ENCODE measurements at regions not wholly inside any gene's neighbourhood (a gene's known extent, or its start where the extent isn't known, plus 50 kb on each side); places are given as distances from the start of the nearest gene placed in this dataset.
"Not testable (repeated sequence)": the region's sequence is repeated elsewhere in the genome, so short reads cannot be mapped to it uniquely, and the experiment has no call there.

- TF ChIP-seq, protein P1, sequence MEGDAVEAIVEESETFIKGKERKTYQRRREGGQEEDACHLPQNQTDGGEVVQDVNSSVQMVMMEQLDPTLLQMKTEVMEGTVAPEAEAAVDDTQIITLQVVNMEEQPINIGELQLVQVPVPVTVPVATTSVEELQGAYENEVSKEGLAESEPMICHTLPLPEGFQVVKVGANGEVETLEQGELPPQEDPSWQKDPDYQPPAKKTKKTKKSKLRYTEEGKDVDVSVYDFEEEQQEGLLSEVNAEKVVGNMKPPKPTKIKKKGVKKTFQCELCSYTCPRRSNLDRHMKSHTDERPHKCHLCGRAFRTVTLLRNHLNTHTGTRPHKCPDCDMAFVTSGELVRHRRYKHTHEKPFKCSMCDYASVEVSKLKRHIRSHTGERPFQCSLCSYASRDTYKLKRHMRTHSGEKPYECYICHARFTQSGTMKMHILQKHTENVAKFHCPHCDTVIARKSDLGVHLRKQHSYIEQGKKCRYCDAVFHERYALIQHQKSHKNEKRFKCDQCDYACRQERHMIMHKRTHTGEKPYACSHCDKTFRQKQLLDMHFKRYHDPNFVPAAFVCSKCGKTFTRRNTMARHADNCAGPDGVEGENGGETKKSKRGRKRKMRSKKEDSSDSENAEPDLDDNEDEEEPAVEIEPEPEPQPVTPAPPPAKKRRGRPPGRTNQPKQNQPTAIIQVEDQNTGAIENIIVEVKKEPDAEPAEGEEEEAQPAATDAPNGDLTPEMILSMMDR (IDR thresholded peaks at IDR 0.05; ENCODE audit: borderline replicate concordance, extremely low read depth, insufficient read depth) = no peak
- Histone ChIP-seq H3K9me3 (ENCODE audit: control insufficient read depth in 2 of 3, insufficient read depth in 1 of 3, low read length in 3 of 3) (peaks cover 0 to 5% (median 0%) of the 10 kb centered on the region in 3 donors), H3K36me3 (ENCODE audit: control insufficient read depth in 2 of 3, insufficient read depth in 3 of 3, low read length in 3 of 3) (no peaks in the 10 kb centered on the region), H3K27ac (ENCODE audit: low read depth in 2 of 2, low read length in 2 of 2) (no peak overlapping the region), H3K9ac (ENCODE audit: low read length in 3 of 3) (no peak overlapping the region), H3K4me1 (ENCODE audit: control insufficient read depth in 2 of 3, insufficient read depth in 2 of 3, low read depth in 1 of 3, low read length in 3 of 3) (no peaks in the 10 kb centered on the region), H3K4me3 (ENCODE audit: low read length in 3 of 3) (no peak overlapping the region), H3K27me3 (ENCODE audit: control insufficient read depth, insufficient read depth, low read length) (no peaks in the 10 kb centered on the region)
- intact Hi-C loops (cut with DNase I) = no loop called here
- DNase-seq = no peak
- no peak for FAIRE-seq
Observed at GRCh38 chr12:17296882-17297281, 690.9 kb upstream of the LMO3 start.

DNA sequence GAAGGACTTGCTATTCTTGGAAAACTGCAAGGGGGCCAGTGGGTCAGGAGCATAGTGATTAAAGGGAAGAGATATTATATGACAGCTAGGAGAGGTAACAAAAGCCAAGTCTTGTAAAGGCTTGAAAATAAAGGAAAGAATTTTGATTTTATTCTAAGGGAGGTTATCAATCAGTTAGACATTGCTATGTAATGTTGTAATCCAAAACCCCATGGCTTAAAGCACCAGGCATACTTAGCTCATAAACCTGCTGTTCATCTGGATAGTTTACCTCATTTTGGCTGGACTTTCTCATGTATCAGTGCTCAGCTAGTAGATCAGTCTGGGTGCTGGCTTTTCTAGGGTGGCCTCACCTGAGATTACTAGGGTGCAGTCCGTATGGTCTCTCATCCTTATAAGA lies 680.9 kb upstream of the LMO3 start:
- Histone ChIP-seq H3K9me3 (ENCODE audit: control insufficient read depth in 2 of 3, insufficient read depth in 1 of 3, low read length in 3 of 3) (peaks cover 0 to 9% (median 0%) of the 10 kb centered on the region in 3 donors), H3K36me3 (ENCODE audit: control insufficient read depth in 2 of 3, insufficient read depth in 3 of 3, low read length in 3 of 3) (no peaks in the 10 kb centered on the region), H3K27ac (ENCODE audit: low read depth in 2 of 2, low read length in 2 of 2) (no peak overlapping the region), H3K4me3 (ENCODE audit: low read length in 3 of 3) (no peak overlapping the region), H3K9ac (ENCODE audit: low read length in 3 of 3) (no peak overlapping the region), H3K27me3 (ENCODE audit: control insufficient read depth, insufficient read depth, low read length) (no peaks in the 10 kb centered on the region), H3K4me1 (ENCODE audit: control insufficient read depth in 2 of 3, insufficient read depth in 2 of 3, low read depth in 1 of 3, low read length in 3 of 3) (no peaks in the 10 kb centered on the region)
- FAIRE-seq (no peak), DNase-seq (no peak)
- TF ChIP-seq, protein P1 (IDR thresholded peaks at IDR 0.05; ENCODE audit: borderline replicate concordance, extremely low read depth, insufficient read depth) = no peak
- intact Hi-C loops (cut with DNase I) = no loop called here

DNA sequence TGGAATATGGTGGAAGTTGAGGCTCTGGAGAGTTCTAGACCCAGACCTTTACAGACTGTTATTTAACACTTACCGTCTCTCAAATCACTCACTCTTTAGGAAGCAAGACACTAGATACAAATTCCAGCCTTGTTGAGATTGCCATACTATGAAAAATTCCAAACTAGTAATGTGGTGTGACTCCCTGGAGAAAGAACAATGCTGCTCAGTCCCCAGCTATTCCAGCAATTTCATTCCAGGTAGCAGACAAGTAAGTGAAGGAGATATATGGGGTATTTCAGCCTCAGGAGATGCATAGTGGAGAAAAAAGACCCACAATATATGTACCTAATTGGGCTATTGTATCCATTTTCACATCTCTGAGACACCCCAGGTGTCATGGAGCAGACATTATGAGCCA lies 678.9 kb upstream of the LMO3 start:
- TF ChIP-seq, protein P1 (IDR thresholded peaks at IDR 0.05; ENCODE audit: borderline replicate concordance, extremely low read depth, insufficient read depth) = no peak
- intact Hi-C loops (cut with DNase I) = no loop called here

GRCh38 chr12:17283563-17283962 lies 677.6 kb upstream of the LMO3 start:
- TF ChIP-seq, protein P1 (IDR thresholded peaks at IDR 0.05; ENCODE audit: borderline replicate concordance, extremely low read depth, insufficient read depth) = no peak
- no peak overlapping the region for H3K9ac ChIP-seq (ENCODE audit: low read length in 3 of 3)
- FAIRE-seq = no peak
- DNase-seq = no peak
- intact Hi-C loops (cut with DNase I) = no loop called here
- H3K36me3 ChIP-seq (ENCODE audit: control insufficient read depth in 2 of 3, insufficient read depth in 3 of 3, low read length in 3 of 3) = no peaks in the 10 kb centered on the region
- no peaks in the 10 kb centered on the region for H3K4me1 ChIP-seq (ENCODE audit: control insufficient read depth in 2 of 3, insufficient read depth in 2 of 3, low read depth in 1 of 3, low read length in 3 of 3)
- H3K27me3 ChIP-seq (ENCODE audit: control insufficient read depth, insufficient read depth, low read length) = no peaks in the 10 kb centered on the region
- H3K4me3 ChIP-seq (ENCODE audit: low read length in 3 of 3) = no peak overlapping the region
- H3K9me3 ChIP-seq (ENCODE audit: control insufficient read depth in 2 of 3, insufficient read depth in 1 of 3, low read length in 3 of 3) = peaks cover 0 to 9% (median 0%) of the 10 kb centered on the region in 3 donors
- H3K27ac ChIP-seq (ENCODE audit: low read depth in 2 of 2, low read length in 2 of 2) = no peak overlapping the region

More for the DNA sequence above, 678.9 kb upstream of the LMO3 start:
- Histone ChIP-seq H3K36me3 (ENCODE audit: control insufficient read depth in 2 of 3, insufficient read depth in 3 of 3, low read length in 3 of 3) (no peaks in the 10 kb centered on the region), H3K27ac (ENCODE audit: low read depth in 2 of 2, low read length in 2 of 2) (no peak overlapping the region), H3K27me3 (ENCODE audit: control insufficient read depth, insufficient read depth, low read length) (no peaks in the 10 kb centered on the region), H3K4me3 (ENCODE audit: low read length in 3 of 3) (no peak overlapping the region), H3K4me1 (ENCODE audit: control insufficient read depth in 2 of 3, insufficient read depth in 2 of 3, low read depth in 1 of 3, low read length in 3 of 3) (no peaks in the 10 kb centered on the region), H3K9me3 (ENCODE audit: control insufficient read depth in 2 of 3, insufficient read depth in 1 of 3, low read length in 3 of 3) (peaks cover 0 to 9% (median 0%) of the 10 kb centered on the region in 3 donors), H3K9ac (ENCODE audit: low read length in 3 of 3) (no peak overlapping the region)
- DNase-seq (no peak), FAIRE-seq (no peak)

DNA sequence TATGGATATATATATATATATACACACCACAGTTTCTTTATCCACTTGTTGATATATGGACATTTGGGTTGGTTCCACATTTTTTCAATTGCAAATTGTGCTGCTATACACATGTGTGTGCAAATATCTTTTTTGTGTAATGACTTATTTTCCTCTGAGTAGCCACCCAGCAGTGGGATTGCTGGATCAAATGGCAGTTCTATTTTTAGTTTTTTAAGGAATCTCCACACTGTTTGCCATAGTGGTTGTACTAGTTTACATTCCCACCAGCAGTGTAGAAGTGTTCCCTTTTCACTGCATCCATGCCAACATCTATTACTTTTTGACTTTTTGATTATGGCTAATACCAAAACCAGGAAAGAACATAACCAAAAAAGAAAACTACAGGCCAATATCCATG lies 676.2 kb upstream of the LMO3 start:
- DNase-seq; H3K4me3 ChIP-seq (ENCODE audit: low read length in 3 of 3); H3K9ac ChIP-seq (ENCODE audit: low read length in 3 of 3); intact Hi-C loops (cut with DNase I); FAIRE-seq; H3K27me3 ChIP-seq (ENCODE audit: control insufficient read depth, insufficient read depth, low read length); H3K4me1 ChIP-seq (ENCODE audit: control insufficient read depth in 2 of 3, insufficient read depth in 2 of 3, low read depth in 1 of 3, low read length in 3 of 3); H3K27ac ChIP-seq (ENCODE audit: low read depth in 2 of 2, low read length in 2 of 2); H3K9me3 ChIP-seq (ENCODE audit: control insufficient read depth in 2 of 3, insufficient read depth in 1 of 3, low read length in 3 of 3); H3K36me3 ChIP-seq (ENCODE audit: control insufficient read depth in 2 of 3, insufficient read depth in 3 of 3, low read length in 3 of 3): not testable (repeated sequence)

Data from kidney (tissue), 13 donors.